ENCODE measurements at regions not wholly inside any gene's neighbourhood (a gene's known extent, or its start where the extent isn't known, plus 50 kb on each side); places are given as distances from the start of the nearest gene placed in this dataset.

DNA sequence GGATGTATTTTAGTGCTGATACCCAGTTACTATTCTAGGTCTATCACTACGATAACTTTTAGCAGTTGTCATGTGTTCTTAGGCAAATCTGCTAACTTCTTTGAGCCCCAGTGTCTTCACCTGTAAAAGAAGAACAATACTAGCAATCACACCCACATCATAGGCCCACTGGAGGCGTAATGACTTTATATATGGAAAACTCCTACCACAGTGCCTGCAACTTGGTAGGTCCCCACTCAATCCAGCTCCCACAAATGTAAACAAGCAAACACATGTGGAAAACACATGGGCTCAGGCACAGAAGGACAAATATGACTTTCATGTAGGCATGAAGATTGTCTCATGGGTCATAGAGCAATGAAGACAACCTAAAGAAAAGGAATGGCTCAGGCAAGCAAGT, 115.8 kb downstream of the TBX19 start:
- intact Hi-C loops (cut with DNase I): no loop called here
- no peak for DNase-seq (ENCODE audit: low spot score)

GRCh38 chr1:168394858-168395257, 114.2 kb downstream of the TBX19 start:
- DNase-seq (ENCODE audit: low spot score): no peak
- intact Hi-C loops (cut with DNase I): no loop called here

DNA sequence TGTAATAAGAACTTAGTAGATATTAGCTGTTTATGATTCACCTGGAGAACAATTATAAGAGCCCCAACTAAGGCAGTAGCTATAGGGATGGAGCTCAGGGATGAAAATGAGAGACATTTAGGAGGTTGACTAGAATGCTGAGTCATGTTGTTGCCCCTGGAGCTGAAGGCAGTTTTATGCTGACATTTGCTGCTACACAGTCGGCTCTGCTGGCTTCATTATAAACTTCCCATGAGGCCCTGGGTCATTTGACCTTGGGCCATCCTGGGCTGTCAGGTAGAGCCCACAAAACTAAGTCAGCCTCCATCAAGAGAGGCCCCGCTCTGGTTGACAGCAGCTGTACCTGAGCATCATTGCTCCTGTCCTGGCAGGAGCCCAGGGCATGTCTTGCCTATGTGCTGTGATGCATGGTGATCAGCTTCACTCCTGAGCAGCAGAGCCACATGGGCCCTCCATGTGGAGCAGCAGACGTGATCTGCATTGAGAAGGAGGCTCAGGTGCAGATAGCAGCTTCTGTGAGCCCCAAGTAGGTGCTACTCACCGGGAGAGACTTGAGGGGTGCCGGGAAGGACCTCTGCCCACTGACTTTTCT, 112.4 kb downstream of the TBX19 start:
- intact Hi-C loops (cut with DNase I): no loop called here
- DNase-seq (ENCODE audit: low spot score): no peak

- no peak for DNase-seq (ENCODE audit: low spot score)
These were observed 111.4 kb downstream of the TBX19 start for GRCh38 chr1:168391851-168392681.

GRCh38 chr1:168390271-168390670, 109.6 kb downstream of the TBX19 start:
- intact Hi-C loops (cut with DNase I): no loop called here
- no peak for DNase-seq (ENCODE audit: low spot score)

More at GRCh38 chr1:168391851-168392681, 111.4 kb downstream of the TBX19 start:
- intact Hi-C loops (cut with DNase I): no loop called here

- no peak for DNase-seq (ENCODE audit: low spot score)
- intact Hi-C loops (cut with DNase I): no loop called here
These were observed 107.4 kb downstream of the TBX19 start for GRCh38 chr1:168387781-168388760.

DNA sequence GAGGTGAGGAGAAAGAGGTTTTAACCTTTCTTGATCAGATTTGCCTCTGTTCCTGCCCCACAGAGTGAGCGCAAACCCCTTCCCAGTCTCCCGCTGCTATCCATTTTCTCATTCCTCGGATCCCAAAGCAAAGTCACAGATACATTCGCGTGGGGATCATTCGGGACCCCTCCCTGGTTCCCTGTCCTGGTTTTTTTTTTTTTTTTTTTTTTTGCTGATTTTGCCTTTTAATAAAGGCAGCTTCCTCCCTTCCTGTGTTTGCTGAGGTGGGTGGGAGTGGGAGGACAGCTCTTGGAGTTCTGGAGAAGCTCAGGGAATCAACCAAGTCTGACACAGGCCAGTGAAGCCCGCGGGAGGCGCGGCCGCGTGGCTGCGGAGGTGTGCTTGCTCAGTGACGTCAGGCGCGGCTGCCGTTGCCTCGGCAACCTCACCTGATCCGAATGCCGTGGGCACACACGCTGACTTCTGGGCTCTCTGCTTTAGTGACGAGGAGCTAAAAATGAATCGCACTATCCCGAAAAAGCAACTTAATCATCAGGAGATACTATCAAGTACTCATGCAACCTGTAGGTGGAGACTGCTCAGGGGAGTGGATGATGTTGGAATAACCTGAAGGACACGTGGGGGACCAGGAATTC, 106.4 kb downstream of the TBX19 start:
- no peak for DNase-seq (ENCODE audit: low spot score)
- intact Hi-C loops (cut with DNase I): no loop called here

- DNase-seq (ENCODE audit: low spot score): no peak
- intact Hi-C loops (cut with DNase I): no loop called here
These were observed 105.8 kb downstream of the TBX19 start for GRCh38 chr1:168386492-168386891.

GRCh38 chr1:168381850-168382249, 101.2 kb downstream of the TBX19 start:
- intact Hi-C loops (cut with DNase I): no loop called here
- DNase-seq (ENCODE audit: low spot score): no peak

GRCh38 chr1:168380945-168381344, 100.3 kb downstream of the TBX19 start:
- intact Hi-C loops (cut with DNase I): no loop called here
- no peak for DNase-seq (ENCODE audit: low spot score)

- intact Hi-C loops (cut with DNase I): no loop called here
- DNase-seq (ENCODE audit: low spot score): no peak
These were observed 98.6 kb downstream of the TBX19 start for GRCh38 chr1:168379104-168379860.

DNA sequence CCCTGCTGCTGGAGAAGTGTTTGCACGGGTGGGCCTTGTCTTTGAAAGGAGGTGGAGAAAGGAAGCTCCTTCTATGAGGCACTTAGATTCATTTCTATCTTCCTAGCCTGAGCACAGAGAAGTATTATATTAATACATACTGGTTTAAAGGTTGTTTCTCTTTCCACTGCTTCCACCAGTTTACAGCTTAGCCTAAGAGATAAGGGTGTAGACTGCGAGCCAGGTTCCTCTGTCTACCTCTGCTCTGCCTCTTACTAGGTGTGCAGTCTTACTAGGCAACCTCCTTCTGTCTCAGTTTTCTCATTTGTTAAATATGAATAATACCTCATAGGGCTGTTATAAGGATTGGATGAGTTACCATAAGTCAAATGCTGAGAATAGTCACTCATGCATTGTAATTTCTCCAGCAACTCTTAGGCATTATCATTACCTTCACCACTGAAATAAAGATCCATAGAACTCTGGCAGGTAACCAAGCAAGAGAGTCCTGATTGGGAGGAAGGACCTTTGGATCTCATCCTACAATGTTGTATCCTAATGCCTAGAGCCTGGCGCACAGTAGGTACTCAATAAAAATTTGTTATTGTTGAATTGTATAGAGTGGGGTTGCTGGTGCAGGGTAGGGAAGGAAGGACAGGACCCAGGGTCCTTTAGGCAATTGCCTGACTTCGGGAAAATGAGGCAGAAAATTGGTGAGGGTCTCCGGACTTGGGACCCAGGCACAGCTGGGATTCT, 95.1 kb downstream of the TBX19 start:
- DNase-seq (ENCODE audit: low spot score): no peak

GRCh38 chr1:168374566-168374965, 93.9 kb downstream of the TBX19 start:
- DNase-seq (ENCODE audit: low spot score): no peak
- intact Hi-C loops (cut with DNase I): no loop called here

More for the DNA sequence above, 95.1 kb downstream of the TBX19 start:
- intact Hi-C loops (cut with DNase I): no loop called here

DNA sequence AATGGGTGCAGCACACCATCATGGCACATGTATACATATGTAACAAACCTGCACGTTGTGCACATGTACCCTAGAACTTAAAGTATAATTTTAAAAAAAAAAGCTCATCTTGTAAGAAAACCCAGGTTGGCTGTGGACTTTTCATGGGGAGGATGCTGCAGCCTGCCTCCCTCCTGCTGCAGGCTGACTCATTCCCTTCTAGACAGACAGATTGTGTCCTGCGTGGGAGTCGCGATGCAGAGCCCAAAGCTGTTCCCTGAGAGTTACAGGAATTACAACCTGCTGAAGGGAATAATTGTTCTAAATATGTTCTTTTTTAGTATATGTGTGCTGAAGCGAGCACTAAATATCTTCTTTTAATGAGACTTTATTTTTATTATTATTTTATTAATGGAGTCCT, 93.2 kb downstream of the TBX19 start:
- no peak for DNase-seq (ENCODE audit: low spot score)
- intact Hi-C loops (cut with DNase I): no loop called here

GRCh38 chr1:168372861-168373371, 92.2 kb downstream of the TBX19 start:
- intact Hi-C loops (cut with DNase I): no loop called here
- DNase-seq (ENCODE audit: low spot score): no peak

GRCh38 chr1:168372307-168372706, 91.6 kb downstream of the TBX19 start:
- intact Hi-C loops (cut with DNase I): no loop called here
- no peak for DNase-seq (ENCODE audit: low spot score)

- intact Hi-C loops (cut with DNase I): no loop called here
- no peak for DNase-seq (ENCODE audit: low spot score)
These were observed 90.8 kb downstream of the TBX19 start for GRCh38 chr1:168371477-168371876.

GRCh38 chr1:168370586-168370985, 89.9 kb downstream of the TBX19 start:
- intact Hi-C loops (cut with DNase I): no loop called here
- DNase-seq (ENCODE audit: low spot score): no peak
